Central memory CD8-positive, alpha-beta T cell (primary cell): ENCODE measurements at regions not wholly inside any gene's neighbourhood (a gene's known extent, or its start where the extent isn't known, plus 50 kb on each side); places are given as distances from the start of the nearest gene placed in this dataset.

ENCODE experiments used
- ATAC-seq: fragments of 150-1000 bp; cut with Tn5 transposase; replicated peaks from 2 replicates; pipeline ENCODE4 v1.10.0; 2022; ENCODE audit warnings: mild to moderate bottlenecking, moderate FRiP score, moderate number of reproducible peaks; ENCODE audit not compliant: poor library complexity, severe bottlenecking; ENCODE audit errors: extremely low read depth
- DNase-seq, 2 donors: peaks; one replicate each; pipeline ENCODE4 v3.0.0; 2021; ENCODE audit warnings: low spot score in 2 of 2
- H3K27ac Mint-ChIP-seq: one replicate; pipeline ENCODE4 v1.8.0; 2022; ENCODE audit warnings: low read depth, mild to moderate bottlenecking, moderate library complexity, mixed read lengths
- H3K27me3 Mint-ChIP-seq: one replicate; pipeline ENCODE4 v1.8.0; 2022; ENCODE audit warnings: mixed read lengths
- H3K36me3 Mint-ChIP-seq: one replicate; pipeline ENCODE4 v1.8.0; 2022; ENCODE audit warnings: mild to moderate bottlenecking, moderate library complexity, mixed read lengths; ENCODE audit not compliant: insufficient read depth
- H3K4me1 Mint-ChIP-seq: one replicate; pipeline ENCODE4 v1.8.0; 2022; ENCODE audit warnings: mixed read lengths
- H3K4me3 Mint-ChIP-seq: one replicate; pipeline ENCODE4 v1.8.0; 2022; ENCODE audit warnings: mild to moderate bottlenecking, moderate library complexity, mixed read lengths
- H3K9me3 Mint-ChIP-seq: one replicate; pipeline ENCODE4 v1.8.0; 2022; ENCODE audit warnings: mixed read lengths

- Mint-ChIP-seq H3K9me3 (peaks cover 5% of the 10 kb centered on the region), H3K27ac (no peak overlapping the region), H3K4me3 (no peak overlapping the region), H3K36me3 (no peaks in the 10 kb centered on the region), H3K4me1 (no peaks in the 10 kb centered on the region), H3K27me3 (peaks cover 9% of the 10 kb centered on the region)
- no peak for ATAC-seq
- DNase-seq: no peak
Observed at GRCh38 chr22:48858121-48858520, 969.6 kb downstream of the BRD1 start.

- Mint-ChIP-seq H3K4me3 (no peak overlapping the region), H3K27ac (no peak overlapping the region), H3K36me3 (no peaks in the 10 kb centered on the region), H3K9me3 (peaks cover 5% of the 10 kb centered on the region), H3K27me3 (peaks cover 9% of the 10 kb centered on the region), H3K4me1 (no peaks in the 10 kb centered on the region)
- DNase-seq (no peak), ATAC-seq (no peak)
Observed at GRCh38 chr22:48857202-48857805, 970.4 kb downstream of the BRD1 start.

- H3K27ac Mint-ChIP-seq: no peak overlapping the region
Observed at GRCh38 chr22:48856308-48856615, 971.4 kb downstream of the BRD1 start.

GRCh38 chr22:48855593-48856307 lies 971.9 kb downstream of the BRD1 start:
- Mint-ChIP-seq H3K4me3 (no peak overlapping the region), H3K36me3 (no peaks in the 10 kb centered on the region), H3K4me1 (no peaks in the 10 kb centered on the region), H3K27ac (no peak overlapping the region), H3K27me3 (peaks cover 9% of the 10 kb centered on the region), H3K9me3 (no peaks in the 10 kb centered on the region)
- DNase-seq (no peak), ATAC-seq (no peak)

More at GRCh38 chr22:48856308-48856615, 971.4 kb downstream of the BRD1 start:
- H3K9me3 Mint-ChIP-seq: no peaks in the 10 kb centered on the region
- H3K4me3 Mint-ChIP-seq: no peak overlapping the region
- ATAC-seq (no peak), DNase-seq (no peak)
- no peaks in the 10 kb centered on the region for H3K36me3 Mint-ChIP-seq
- peaks cover 9% of the 10 kb centered on the region for H3K27me3 Mint-ChIP-seq
- H3K4me1 Mint-ChIP-seq: no peaks in the 10 kb centered on the region

GRCh38 chr22:48855013-48855412 lies 972.7 kb downstream of the BRD1 start:
- no peaks in the 10 kb centered on the region for H3K4me1 Mint-ChIP-seq
- H3K4me3 Mint-ChIP-seq: no peak overlapping the region
- H3K9me3 Mint-ChIP-seq: no peaks in the 10 kb centered on the region
- peaks cover 9% of the 10 kb centered on the region for H3K27me3 Mint-ChIP-seq
- no peak for ATAC-seq
- H3K27ac Mint-ChIP-seq: no peak overlapping the region
- DNase-seq: no peak
- no peaks in the 10 kb centered on the region for H3K36me3 Mint-ChIP-seq

GRCh38 chr22:48853627-48854240 lies 973.9 kb downstream of the BRD1 start:
- peaks cover 5% of the 10 kb centered on the region for H3K9me3 Mint-ChIP-seq
- no peak for DNase-seq
- ATAC-seq: no peak

GRCh38 chr22:48851933-48852549 lies 975.6 kb downstream of the BRD1 start:
- Mint-ChIP-seq H3K9me3 (peaks cover 5% of the 10 kb centered on the region), H3K36me3 (peaks cover 3% of the 10 kb centered on the region), H3K27ac (no peak overlapping the region), H3K4me3 (no peak overlapping the region), H3K27me3 (peaks cover 10% of the 10 kb centered on the region), H3K4me1 (no peaks in the 10 kb centered on the region)
- ATAC-seq (no peak), DNase-seq (no peak)

More at GRCh38 chr22:48853627-48854240, 973.9 kb downstream of the BRD1 start:
- H3K4me1 Mint-ChIP-seq: no peaks in the 10 kb centered on the region
- H3K27me3 Mint-ChIP-seq: peaks cover 9% of the 10 kb centered on the region
- no peak overlapping the region for H3K27ac Mint-ChIP-seq
- no peaks in the 10 kb centered on the region for H3K36me3 Mint-ChIP-seq
- no peak overlapping the region for H3K4me3 Mint-ChIP-seq

GRCh38 chr22:48850658-48851287 lies 976.9 kb downstream of the BRD1 start:
- ATAC-seq: no peak
- no peak overlapping the region for H3K4me3 Mint-ChIP-seq
- no peaks in the 10 kb centered on the region for H3K4me1 Mint-ChIP-seq
- H3K27me3 Mint-ChIP-seq: peaks cover 19% of the 10 kb centered on the region
- DNase-seq: no peak
- peaks cover 10% of the 10 kb centered on the region for H3K9me3 Mint-ChIP-seq
- H3K27ac Mint-ChIP-seq: no peak overlapping the region
- peaks cover 3% of the 10 kb centered on the region for H3K36me3 Mint-ChIP-seq

- Mint-ChIP-seq H3K4me3 (no peak overlapping the region), H3K27ac (no peak overlapping the region), H3K4me1 (no peaks in the 10 kb centered on the region), H3K36me3 (peaks cover 3% of the 10 kb centered on the region), H3K9me3 (peaks cover 10% of the 10 kb centered on the region), H3K27me3 (peaks cover 24% of the 10 kb centered on the region)
- DNase-seq: no peak
- ATAC-seq: no peak
Observed at GRCh38 chr22:48849963-48850657, 977.6 kb downstream of the BRD1 start.

- Mint-ChIP-seq H3K4me3 (no peak overlapping the region), H3K27me3 (peaks cover 31% of the 10 kb centered on the region), H3K27ac (no peak overlapping the region), H3K4me1 (no peaks in the 10 kb centered on the region), H3K9me3 (peaks cover 10% of the 10 kb centered on the region), H3K36me3 (peaks cover 3% of the 10 kb centered on the region)
- DNase-seq (no peak), ATAC-seq (no peak)
Observed at GRCh38 chr22:48849219-48849912, 978.3 kb downstream of the BRD1 start.

- ATAC-seq: no peak
Observed at GRCh38 chr22:48846200-48846599, 981.5 kb downstream of the BRD1 start.

More at GRCh38 chr22:48846200-48846599, 981.5 kb downstream of the BRD1 start:
- DNase-seq: no peak
- Mint-ChIP-seq H3K27me3 (peaks cover 40% of the 10 kb centered on the region), H3K9me3 (peaks cover 10% of the 10 kb centered on the region), H3K4me1 (no peaks in the 10 kb centered on the region), H3K36me3 (peaks cover 3% of the 10 kb centered on the region), H3K4me3 (no peak overlapping the region), H3K27ac (no peak overlapping the region)
